ENCODE measurements at regions not wholly inside any gene's neighbourhood (a gene's known extent, or its start where the extent isn't known, plus 50 kb on each side); places are given as distances from the start of the nearest gene placed in this dataset.

DNA sequence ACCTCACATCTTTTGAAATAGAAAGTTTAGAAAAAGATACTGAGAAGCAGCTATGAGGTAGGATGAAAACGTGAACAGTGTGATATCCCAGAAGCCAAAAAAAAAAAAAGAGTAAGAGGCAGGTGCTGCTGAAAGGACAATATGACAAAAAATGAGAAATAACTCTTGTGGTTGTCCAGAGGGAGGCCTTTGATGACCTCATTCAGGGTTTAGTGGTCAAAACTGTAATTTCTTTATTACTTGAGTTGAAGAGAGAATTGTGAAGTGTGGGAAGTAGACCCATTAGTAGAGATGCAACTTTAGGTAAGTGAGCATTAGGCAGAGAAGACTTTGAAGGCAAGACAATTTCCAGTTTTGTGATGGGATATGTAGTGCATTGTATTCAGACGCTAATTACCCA lies 1306.3 kb upstream of the ACO1 start:
- no peak for DNase-seq (ENCODE audit: low read depth)

DNA sequence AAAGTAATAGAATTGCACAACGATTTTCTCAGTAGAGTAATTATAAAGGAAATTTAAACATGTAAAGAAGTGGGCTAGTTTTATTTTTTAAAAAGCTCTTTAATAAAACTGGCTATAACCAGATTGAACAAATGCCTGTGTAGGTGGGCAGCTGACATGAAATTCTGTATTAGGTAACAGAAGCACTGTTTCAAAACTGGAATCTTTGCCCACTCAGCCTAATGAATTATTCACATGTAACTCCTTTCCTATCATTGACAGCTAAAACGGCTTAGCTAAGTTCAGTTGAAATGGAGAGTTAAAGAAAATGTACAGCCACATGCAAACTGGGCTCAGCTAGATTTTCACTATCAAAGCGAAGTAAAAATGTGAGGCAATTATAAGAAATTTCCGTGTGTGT lies 1300.1 kb upstream of the ACO1 start:
- peak; percentile 60 for DNase-seq (ENCODE audit: low read depth)

DNA sequence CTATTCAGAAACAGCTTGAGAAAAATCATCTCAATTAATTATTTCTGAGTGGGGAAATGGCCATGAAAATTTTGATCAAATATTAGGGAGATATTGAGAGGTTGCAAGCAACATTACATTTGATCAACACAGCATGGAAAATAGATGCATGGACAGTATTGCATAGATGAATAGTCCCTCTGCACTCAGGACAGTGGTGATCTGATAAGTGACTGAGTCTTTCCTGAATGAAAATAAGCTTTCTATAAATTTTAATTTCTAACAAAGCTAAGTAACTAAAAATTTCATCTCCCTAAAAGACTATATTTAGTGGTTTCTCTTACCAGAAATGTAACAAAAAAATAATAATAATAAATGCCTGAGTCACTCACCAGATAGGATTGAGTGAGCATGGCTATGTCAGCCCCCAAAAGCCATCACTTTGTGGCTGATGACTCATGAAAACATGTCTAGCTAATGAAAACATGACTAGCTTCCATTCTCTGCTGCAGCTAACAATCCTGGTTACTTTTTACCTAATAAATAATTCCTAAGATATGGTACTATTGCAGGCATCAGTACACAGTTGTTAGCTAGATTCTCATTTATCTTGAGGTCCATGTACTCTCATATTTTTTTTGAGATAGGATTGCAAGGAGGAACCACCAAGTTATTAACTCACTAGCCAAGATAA lies 1294.8 kb upstream of the ACO1 start:
- peak; percentile 90 for DNase-seq (ENCODE audit: low read depth)

DNA sequence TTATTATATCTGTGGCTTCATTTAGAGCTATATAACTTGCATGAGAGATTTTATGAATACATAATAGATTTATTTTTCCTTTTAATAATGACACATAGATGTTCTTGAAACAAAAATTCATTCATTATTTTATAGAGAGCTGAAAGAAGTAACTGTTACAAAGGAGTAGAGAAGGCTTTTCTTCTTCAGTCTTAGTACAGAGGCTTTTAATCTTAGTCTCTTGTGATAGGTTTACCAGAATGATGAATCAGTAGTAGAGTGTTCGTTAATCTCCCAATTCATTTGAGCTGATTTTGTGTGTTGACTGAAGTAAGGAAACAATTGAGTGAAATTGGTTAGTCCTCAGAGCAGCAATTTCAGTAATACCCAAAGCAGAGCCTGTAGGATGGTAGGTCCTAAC lies 1284.1 kb upstream of the ACO1 start:
- DNase-seq (ENCODE audit: low read depth): no peak

DNA sequence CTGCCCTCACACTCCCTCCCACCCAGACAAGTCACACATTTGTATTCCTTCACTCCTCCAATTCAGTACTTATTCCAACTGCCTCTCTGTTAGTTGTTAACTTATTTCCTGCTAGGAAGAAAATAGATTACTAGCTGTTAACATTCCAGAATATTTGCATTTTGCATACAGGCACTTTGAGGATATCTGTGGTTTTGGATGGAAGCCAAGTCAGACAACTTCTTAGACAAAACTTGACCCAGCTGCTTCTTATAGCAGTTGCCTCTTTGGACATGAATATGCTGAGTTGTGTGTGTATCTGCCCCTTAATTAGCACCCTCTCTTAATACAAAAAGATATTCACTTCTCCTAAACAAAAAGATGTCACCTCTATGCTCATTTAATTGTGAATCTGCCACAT lies 1280.6 kb upstream of the ACO1 start:
- peak; percentile 31 for DNase-seq (ENCODE audit: low read depth)

DNA sequence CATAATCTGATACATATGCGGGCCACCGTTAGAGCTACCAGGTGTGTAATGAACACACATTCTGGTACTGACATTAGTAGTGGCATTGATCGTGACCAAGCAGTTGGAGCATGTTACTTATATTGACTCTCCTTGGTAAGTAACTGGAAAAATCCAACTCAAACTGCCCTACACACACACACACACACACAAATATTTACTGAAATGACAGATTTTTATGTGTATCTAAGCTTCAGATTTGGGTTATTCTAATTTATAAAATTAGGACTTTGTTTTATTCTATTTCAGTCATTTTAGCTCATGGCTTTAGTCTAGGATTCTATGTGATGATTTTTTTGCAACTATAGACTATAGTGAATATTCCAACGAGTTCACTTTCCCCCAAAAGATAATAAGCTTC lies 1280.2 kb upstream of the ACO1 start:
- no peak for DNase-seq (ENCODE audit: low read depth)

DNA sequence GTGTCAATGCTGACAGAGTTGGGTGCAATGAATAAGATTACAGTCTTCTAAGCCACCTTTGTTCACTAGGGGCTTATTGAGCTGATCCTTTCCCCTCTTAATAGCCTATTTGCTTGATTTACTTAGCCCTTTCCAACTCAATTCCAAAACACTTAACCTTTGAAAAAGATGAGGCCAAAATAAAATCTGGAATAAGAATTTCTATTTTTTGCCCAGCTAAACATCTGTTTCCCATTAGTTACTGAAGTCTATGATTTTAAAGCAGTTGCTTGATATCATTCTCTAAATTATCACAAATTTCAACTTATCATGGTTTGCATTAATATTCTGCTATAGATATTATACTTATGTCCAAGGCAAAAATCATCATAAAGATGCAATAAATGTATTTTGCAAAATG lies 1272.0 kb upstream of the ACO1 start:
- no peak for DNase-seq (ENCODE audit: low read depth)

DNA sequence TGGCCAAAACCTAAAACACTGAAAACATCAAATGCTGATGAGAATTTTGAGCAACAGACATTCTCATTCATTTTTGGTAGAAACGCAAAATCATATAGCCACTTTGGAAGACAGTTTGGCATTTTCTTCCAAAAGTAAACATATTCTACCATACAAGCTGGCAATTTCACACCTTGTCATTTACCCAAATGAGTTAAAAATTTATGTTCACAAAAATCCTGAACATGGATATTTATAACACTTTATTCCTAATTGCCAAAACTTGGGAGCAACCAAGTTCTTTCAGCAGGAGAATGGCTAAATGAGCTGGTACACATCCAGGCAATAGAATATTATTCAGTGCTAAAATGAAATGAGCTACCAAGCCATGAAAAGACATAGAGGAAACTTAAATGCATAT lies 1270.1 kb upstream of the ACO1 start:
- no peak for DNase-seq (ENCODE audit: low read depth)

DNA sequence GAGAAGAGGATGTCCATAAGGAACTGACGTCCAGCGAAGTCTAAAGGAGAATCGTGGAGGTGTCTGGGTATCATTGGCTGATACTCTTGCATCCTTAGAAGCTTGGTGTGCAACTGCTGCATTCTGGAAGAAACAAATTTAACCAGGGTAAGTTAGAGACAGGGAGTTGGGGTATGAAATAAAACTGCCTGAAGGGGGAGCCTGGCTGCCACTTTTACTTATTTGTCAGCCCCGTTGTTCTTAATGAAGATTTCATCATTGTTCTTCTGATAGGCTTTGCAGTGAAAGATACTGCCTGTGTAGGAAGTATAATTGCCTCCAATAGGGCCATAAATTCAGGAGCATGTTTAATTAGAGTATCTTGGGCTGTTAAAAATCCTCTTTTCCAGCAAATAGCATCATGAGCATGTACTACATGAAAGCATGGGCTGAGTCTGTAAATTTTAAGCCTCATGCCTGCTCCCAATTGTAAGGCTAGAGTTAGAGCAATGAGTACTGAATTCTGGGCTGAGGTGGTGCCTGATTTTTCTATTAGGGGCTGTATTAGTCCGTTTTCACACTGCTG lies 1264.5 kb upstream of the ACO1 start:
- DNase-seq (ENCODE audit: low read depth): peak; percentile 47

DNA sequence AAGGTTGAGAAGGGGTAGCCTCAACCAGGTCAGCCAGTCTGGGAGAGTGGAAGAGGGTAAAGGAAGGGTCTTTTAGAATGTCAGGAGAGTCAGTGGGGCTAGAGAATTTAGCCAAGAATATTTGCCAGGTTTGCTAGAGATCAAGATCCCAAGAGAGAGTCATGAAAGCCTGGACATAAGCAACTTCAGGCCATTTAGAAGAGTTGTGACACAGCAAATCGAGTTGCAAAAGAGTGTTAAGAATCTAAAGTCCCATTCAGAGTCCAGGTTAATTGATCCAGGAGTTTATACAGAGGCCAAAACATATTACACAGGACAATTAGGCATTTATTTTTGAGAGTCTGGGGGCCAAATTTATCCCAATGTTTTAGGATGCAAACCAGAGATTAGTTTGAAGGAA lies 1260.1 kb upstream of the ACO1 start:
- no peak for DNase-seq (ENCODE audit: low read depth)

DNA sequence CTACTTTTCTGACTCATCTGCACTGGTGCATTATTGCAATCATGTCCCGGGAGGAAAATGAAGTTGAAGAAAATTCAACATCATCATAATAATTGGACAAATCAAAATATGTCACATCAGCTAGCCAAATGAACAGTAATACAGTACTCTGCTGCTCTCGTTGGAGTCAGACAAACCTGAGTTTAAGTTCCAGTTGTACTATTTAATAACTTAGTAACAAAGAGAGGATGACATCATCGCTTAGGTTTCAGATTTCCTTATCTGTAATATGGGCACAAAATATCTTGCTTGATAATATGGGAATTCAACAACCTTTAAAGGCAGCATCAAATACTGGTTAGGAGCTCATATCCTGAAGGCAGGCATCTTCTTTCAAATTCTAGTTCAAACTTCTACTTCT lies 1248.9 kb upstream of the ACO1 start:
- DNase-seq (ENCODE audit: low read depth): no peak

DNA sequence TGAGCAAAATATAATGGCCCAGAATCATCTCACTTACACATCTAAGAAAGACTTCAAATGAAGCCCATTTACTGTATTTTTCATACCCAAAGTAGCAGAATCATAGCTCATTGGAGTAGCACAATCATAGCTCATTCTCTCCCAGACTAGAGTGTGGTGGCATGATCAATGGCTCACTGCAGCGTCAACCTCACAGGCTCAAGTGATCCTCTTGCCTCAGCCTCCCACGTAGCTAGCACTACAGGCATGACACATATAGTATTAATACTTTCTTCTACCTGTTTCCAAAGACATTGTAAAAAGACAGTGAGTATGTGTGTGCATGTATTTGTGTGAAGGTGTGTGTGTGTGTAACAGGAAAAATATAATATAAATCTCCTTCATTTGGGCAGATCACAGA lies 1247.9 kb upstream of the ACO1 start:
- DNase-seq (ENCODE audit: low read depth): no peak

DNA sequence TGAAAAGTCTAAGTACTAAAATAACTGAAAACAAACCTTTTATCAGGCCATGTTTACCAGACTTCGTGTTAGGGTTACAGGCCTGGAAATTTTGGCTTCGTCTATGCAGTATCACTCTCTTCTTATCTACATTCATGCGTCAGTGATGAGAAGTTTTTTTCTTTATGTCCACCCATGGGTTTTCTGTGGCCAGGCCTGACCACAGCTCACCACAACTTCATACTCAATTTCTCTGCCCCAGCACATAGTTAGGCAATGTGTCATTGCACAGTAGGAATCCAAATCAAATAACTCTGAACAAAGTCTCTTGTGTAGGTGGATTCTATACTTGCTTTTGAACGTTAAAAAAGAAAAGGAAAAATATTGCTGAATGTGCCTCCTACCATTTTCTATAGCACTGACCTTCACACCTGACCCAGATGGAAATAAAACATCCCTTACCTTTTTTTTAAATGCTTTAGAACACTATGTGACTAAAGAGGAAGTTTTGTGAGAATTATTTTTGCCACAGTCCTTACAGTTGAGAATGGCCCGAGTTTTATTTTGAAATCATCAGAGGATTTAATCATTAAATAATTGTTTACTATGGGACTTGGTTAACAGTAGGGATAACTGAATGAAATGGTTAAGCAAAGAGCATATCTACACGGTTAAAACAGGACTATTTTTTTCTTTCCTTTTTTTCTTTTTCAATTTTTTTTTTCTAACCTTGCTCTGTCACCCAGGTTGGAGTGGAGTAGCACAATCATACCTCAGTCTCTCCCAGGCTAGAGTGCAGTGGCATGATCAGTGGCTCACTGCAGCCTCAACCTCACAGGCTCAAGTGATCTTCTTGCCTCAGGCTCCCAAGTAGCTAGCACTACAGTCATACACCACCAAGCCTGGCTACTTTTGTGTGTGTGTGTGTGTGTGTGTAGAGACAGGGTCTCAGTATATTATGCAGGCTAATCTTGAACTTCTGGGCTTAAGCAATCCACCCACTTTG lies 1247.0 kb upstream of the ACO1 start:
- peak; percentile 94 for DNase-seq (ENCODE audit: low read depth)

DNA sequence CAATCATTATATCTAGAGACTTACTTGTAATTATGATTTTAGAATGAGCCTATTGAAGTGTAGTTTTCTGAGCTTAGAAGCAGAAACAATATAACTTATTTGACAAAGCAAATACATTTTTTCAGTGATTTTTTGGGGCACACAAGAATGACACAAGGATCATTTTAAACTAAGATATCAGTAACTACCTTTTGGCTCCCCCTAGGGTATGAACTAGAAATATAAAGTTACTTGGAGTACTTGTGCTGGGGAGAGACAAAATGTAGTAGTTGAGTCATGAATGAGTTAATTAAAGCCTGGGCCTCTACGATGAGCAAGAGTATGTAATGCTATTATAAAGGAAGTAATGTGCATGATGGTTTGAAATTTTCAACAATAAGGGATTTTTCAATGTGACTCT lies 1244.1 kb upstream of the ACO1 start:
- peak; percentile 41 for DNase-seq (ENCODE audit: low read depth)

DNA sequence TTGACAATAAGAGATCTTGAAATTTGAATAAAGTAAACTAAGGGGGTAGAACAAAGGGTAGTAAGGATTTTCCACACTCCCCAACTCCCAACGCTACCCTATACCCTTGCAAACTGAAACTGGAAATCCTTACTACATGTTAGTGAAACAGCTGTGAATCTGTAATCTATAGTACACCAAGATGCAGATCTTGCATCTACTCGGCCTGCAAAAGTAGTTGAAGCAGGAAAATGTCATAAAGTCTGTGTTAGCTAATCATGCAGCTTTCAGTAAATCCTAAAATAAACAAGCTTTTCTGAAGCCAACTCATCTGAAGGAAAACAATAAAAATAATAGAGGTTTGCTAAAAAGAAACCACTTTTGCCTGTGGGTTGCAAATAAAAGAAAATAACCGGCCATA lies 1242.0 kb upstream of the ACO1 start:
- no peak for DNase-seq (ENCODE audit: low read depth)

DNA sequence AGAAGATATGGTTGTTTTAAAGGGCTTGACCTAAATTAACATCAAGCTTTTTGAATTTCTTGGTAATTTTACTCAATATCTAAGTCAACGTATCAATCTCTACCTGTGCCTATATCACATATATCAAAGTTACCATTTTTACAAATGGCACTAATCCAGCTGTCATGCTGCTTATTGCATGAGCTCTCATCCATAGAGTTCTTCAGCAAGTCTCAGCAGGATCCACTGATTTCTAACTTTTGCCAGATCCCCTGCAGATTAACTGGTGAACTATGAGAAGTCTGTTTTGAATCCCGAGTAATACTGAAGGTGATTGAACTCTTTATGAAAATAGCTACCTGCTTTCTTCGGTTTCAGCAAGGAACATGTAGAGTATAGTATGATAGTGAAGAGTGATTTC lies 1239.8 kb upstream of the ACO1 start:
- no peak for DNase-seq (ENCODE audit: low read depth)

DNA sequence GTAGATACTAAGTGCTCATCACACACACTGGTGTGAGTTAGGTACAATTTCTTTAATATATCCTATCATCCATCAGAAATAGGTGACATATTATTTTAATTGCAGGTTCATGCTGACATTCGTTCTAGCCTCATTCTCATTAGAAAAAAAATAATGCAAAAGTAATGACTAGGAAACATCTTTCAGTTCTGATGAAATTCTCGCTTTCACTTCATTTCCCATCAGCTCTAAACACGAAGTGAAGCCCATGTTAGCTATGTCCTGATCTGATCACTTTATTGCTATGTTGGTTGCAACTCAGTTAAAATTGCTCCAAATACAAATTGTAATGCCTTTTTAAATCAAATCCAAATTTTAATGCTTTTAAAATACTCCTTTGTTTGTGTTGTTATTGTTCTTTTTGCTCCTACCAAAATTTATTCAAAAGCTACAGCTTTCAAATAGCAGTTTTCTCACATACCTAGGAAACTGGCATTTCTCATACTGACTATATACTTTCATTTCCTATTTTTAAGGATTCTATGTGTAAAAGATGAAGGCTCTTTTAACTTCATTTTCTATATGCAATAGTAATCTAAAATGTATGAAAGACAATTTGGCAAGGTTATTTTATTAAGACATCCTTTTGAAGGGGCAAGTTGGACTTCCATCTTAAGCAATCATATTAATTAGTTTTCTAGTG lies 1237.8 kb upstream of the ACO1 start:
- no peak for DNase-seq (ENCODE audit: low read depth)

DNA sequence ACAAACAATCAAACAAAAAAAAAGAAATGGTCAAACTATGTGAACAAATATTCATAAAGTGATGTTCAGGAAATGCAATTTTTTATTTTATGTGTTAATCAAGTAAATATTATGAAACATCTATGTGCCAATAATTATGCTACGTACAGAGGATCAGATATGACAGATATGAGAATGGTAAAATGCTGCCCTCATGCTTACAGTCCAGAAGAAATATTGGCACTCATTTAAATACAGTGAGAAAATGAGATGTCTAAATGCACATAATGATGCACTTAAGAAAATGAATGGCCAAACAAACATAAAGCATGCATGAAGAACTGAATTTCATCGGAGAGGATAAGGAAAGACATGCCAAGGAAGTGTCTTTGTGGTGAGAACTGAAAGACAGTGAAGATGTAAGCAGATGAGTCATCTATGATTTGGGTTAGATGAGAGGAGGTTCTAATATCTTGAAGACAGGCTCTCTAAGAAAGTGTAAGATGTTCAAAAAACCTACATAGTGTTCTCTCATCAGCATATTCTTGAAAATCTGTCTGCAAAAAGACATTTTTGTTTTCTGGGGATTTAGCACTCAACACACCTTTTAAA lies 1231.1 kb upstream of the ACO1 start:
- no peak for DNase-seq (ENCODE audit: low read depth)

DNA sequence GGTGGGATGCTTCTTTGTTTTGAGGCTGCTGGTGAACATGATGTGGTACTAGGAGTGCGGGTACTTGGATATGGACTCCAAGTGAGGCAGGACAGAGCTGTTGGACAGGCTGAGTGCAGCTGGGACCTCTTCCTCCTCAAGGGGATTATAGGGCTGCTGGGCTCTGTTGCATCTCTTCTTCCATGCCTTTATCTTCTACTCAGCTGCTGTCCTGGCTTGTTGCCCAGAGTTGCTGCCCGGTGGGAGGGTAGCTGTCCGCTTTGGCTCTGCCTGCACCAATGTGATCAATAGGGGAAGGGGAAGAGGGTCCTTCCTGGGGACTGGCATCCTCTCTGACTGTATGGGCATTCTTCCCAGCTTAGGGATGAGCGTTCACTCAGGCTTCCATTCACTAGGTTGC lies 1217.9 kb upstream of the ACO1 start:
- no peak for DNase-seq (ENCODE audit: low read depth)

DNA sequence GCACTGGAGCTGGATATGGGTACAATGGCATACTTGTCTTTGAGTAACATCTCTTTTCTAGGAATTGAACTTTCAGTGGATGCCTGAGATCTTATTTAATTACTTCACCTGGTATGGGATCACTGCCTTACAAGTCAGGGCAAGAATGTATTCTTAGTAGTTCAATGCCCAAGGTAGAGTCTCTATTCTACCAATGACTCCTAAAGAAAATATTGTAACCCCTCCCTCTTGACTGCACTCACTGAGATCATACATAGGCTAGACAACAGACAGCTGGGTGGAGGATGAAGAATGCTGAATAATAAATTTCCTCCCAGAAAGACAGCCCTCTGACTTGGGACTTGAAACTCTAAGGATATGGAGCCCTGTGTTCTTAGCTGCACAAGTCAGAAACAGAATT lies 1216.3 kb upstream of the ACO1 start:
- DNase-seq (ENCODE audit: low read depth): no peak

DNA sequence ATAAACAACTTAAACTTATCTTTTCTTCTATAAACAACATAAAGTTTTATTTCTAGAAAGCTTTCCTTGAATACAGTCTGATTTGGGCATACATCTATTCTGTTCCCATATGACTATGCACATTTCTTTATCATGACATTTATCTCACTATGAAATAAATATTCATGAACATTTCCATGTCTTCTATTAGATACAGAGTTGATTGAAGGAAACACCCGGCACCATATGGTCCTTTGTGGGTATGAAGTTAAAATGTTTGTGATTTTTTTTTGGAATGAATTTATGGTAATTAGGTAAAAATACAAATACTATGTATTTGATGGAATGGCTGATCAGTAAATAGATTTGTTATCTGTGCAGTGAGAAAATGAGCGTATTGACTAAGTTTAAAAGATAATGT lies 1209.8 kb upstream of the ACO1 start:
- no peak for DNase-seq (ENCODE audit: low read depth)

DNA sequence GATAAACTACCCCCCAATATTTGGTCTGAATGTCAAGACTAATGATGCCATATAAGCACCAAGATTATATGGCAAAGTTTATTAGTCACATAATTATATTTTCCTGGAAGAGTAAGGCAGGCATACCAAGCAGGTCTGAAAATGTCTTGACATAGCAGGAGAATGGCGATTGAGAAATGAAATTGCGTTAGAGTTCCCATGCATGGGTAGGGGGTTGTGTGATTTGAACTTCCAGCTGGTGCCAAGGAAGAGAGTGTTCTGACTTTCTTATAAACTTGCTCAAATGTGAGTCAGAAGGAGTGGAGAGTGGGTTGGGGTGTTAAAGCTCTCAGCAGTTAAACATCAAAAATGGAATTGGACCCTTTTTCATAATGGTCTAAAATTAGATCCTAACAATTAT lies 1200.6 kb upstream of the ACO1 start:
- DNase-seq (ENCODE audit: low read depth): no peak

Data from renal cortical epithelial cell (primary cell).